Erythroblast (primary cell): ENCODE measurements at regions not wholly inside any gene's neighbourhood (a gene's known extent, or its start where the extent isn't known, plus 50 kb on each side); places are given as distances from the start of the nearest gene placed in this dataset.

Source experiments
- GATA1 ChIP-seq: IDR thresholded peaks from 2 replicates; pipeline ENCODE4 v1.6.1; 2011; ENCODE audit warnings: low read depth, mild to moderate bottlenecking, control low read depth, low read length, moderate library complexity
- POLR2A ChIP-seq: IDR thresholded peaks from 2 replicates; pipeline ENCODE4 v1.6.1; 2011; ENCODE audit warnings: mild to moderate bottlenecking, low read length

GRCh38 chr15:96219681-96220080 lies 110.8 kb upstream of the NR2F2 start:
- TF ChIP-seq POLR2A, result no peak
- no peak for TF ChIP-seq GATA1
